GM12865 (cell line): ENCODE measurements at regions not wholly inside any gene's neighbourhood (a gene's known extent, or its start where the extent isn't known, plus 50 kb on each side); places are given as distances from the start of the nearest gene placed in this dataset.

ENCODE experiments used
- DNase-seq: peaks from one replicate; pipeline ENCODE4 v3.0.0; 2010; ENCODE audit warnings: low read depth
- H3K4me3 ChIP-seq: 2 replicates; pipeline ENCODE4 v1.5.1; 2011; ENCODE audit warnings: mild to moderate bottlenecking, low read depth, low read length, control low read depth
- CTCF ChIP-seq: IDR thresholded peaks from 2 replicates; pipeline ENCODE4 v1.5.1; 2011; ENCODE audit warnings: low read length, control low read depth, low read depth, inconsistent platforms; ENCODE audit not compliant: insufficient read depth; ENCODE audit errors: missing control alignments

- H3K4me3 ChIP-seq: no peak overlapping the region
- TF ChIP-seq CTCF: no peak
- DNase-seq: no peak
Observed at GRCh38 chr6:22113026-22113766, 183.6 kb downstream of the PRL start.

- no peak for DNase-seq
- no peak for TF ChIP-seq CTCF
- no peak overlapping the region for H3K4me3 ChIP-seq
Observed at GRCh38 chr6:22115559-22115958, 181.3 kb downstream of the PRL start.

- DNase-seq: no peak
- no peak for TF ChIP-seq CTCF
- H3K4me3 ChIP-seq: no peak overlapping the region
Observed at GRCh38 chr6:22117631-22118030, 179.2 kb downstream of the PRL start.

GRCh38 chr6:22119500-22119899, 177.3 kb downstream of the PRL start:
- no peak for TF ChIP-seq CTCF
- no peak overlapping the region for H3K4me3 ChIP-seq
- DNase-seq: no peak

GRCh38 chr6:22124756-22125155, 172.1 kb downstream of the PRL start:
- no peak overlapping the region for H3K4me3 ChIP-seq
- no peak for TF ChIP-seq CTCF
- DNase-seq: no peak

GRCh38 chr6:22126910-22127309, 169.9 kb downstream of the PRL start:
- no peak for TF ChIP-seq CTCF
- DNase-seq: no peak

GRCh38 chr6:22129751-22130150, 167.1 kb downstream of the PRL start:
- no peak for TF ChIP-seq CTCF
- H3K4me3 ChIP-seq: no peak overlapping the region

More at GRCh38 chr6:22126910-22127309, 169.9 kb downstream of the PRL start:
- no peak overlapping the region for H3K4me3 ChIP-seq

More at GRCh38 chr6:22129751-22130150, 167.1 kb downstream of the PRL start:
- DNase-seq: no peak
